ENCODE measurements at regions not wholly inside any gene's neighbourhood (a gene's known extent, or its start where the extent isn't known, plus 50 kb on each side); places are given as distances from the start of the nearest gene placed in this dataset.

DNA sequence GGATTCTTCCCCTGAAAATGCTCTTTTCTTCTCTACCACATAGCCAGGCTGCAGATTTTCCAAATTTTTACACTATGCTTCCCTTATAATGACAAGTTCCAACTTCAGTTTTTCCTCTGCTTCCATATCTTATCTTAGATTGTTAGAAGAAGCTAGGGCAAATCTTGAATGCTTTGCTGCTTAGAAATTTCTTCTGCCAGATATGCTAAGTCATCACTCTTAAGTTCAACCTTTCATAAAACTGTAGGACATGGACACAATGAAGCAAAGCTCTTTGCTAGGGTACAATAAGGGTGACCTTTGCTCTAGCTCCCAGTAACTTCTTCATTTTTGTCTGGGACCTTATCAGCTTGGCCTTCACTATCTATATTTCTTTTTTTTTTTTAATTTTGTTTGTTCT lies 88.7 kb downstream of the NXNL2 start (continued):
- TF ChIP-seq, protein P1, sequence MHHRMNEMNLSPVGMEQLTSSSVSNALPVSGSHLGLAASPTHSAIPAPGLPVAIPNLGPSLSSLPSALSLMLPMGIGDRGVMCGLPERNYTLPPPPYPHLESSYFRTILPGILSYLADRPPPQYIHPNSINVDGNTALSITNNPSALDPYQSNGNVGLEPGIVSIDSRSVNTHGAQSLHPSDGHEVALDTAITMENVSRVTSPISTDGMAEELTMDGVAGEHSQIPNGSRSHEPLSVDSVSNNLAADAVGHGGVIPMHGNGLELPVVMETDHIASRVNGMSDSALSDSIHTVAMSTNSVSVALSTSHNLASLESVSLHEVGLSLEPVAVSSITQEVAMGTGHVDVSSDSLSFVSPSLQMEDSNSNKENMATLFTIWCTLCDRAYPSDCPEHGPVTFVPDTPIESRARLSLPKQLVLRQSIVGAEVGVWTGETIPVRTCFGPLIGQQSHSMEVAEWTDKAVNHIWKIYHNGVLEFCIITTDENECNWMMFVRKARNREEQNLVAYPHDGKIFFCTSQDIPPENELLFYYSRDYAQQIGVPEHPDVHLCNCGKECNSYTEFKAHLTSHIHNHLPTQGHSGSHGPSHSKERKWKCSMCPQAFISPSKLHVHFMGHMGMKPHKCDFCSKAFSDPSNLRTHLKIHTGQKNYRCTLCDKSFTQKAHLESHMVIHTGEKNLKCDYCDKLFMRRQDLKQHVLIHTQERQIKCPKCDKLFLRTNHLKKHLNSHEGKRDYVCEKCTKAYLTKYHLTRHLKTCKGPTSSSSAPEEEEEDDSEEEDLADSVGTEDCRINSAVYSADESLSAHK (tag by site-specific recombination; IDR thresholded peaks at IDR 0.05): no peak
- TF ChIP-seq ZNF837 (tag by site-specific recombination; IDR thresholded peaks at IDR 0.05): no peak
- TF ChIP-seq SCRT1 (tag by site-specific recombination; IDR thresholded peaks at IDR 0.05; ENCODE audit: borderline replicate concordance): no peak
- TF ChIP-seq ZNF544 (tag by site-specific recombination; IDR thresholded peaks at IDR 0.05): no peak
- no peak for TF ChIP-seq ZEB2 (tag by site-specific recombination; IDR thresholded peaks at IDR 0.05)
- TF ChIP-seq ZNF626 (tag by site-specific recombination; IDR thresholded peaks at IDR 0.05): no peak
- no peak for TF ChIP-seq ZNF473 (tag by site-specific recombination; IDR thresholded peaks at IDR 0.05)
- TF ChIP-seq ZNF610 (tag by site-specific recombination; IDR thresholded peaks at IDR 0.05; ENCODE audit: borderline replicate concordance): no peak
- no peak for TF ChIP-seq EGR2 (tag by site-specific recombination; IDR thresholded peaks at IDR 0.05; ENCODE audit: low read depth)
- TF ChIP-seq, protein P2, sequence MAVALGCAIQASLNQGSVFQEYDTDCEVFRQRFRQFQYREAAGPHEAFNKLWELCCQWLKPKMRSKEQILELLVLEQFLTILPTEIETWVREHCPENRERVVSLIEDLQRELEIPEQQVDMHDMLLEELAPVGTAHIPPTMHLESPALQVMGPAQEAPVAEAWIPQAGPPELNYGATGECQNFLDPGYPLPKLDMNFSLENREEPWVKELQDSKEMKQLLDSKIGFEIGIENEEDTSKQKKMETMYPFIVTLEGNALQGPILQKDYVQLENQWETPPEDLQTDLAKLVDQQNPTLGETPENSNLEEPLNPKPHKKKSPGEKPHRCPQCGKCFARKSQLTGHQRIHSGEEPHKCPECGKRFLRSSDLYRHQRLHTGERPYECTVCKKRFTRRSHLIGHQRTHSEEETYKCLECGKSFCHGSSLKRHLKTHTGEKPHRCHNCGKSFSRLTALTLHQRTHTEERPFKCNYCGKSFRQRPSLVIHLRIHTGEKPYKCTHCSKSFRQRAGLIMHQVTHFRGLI (tag by site-specific recombination; IDR thresholded peaks at IDR 0.05): no peak
- TF ChIP-seq ZNF830 (tag by site-specific recombination; IDR thresholded peaks at IDR 0.05; ENCODE audit: low read depth): no peak
- no peak for TF ChIP-seq ZNF518A (tag by site-specific recombination; conservative IDR thresholded peaks at IDR 0.05; ENCODE audit: low read depth)

- Histone ChIP-seq H3K4me1 (ENCODE audit: control insufficient read depth, insufficient read depth, low read length) (no peaks in the 10 kb centered on the region), H3K4me3 (ENCODE audit: low read depth, low read length) (no peak overlapping the region), H3K9me3 (ENCODE audit: control insufficient read depth, insufficient read depth, low read depth, low read length) (no peaks in the 10 kb centered on the region), H3K36me3 (ENCODE audit: control insufficient read depth in 2 of 2, insufficient read depth in 1 of 2, low read length in 2 of 2) (no peaks in the 10 kb centered on the region), H3K27ac (ENCODE audit: extremely low read depth, low read depth, low read length) (no peak overlapping the region)
- POLR2A ChIA-PET: no interaction called here
- CTCF ChIA-PET: no interaction called here
- TF ChIP-seq ZNF248 (tag by site-specific recombination; IDR thresholded peaks at IDR 0.05): no peak
- no peak for TF ChIP-seq SALL2 (tag by site-specific recombination; IDR thresholded peaks at IDR 0.05; ENCODE audit: borderline replicate concordance)
- no peak for TF ChIP-seq TCF7L2 (IDR thresholded peaks at IDR 0.05; ENCODE audit: borderline replicate concordance, low read depth, low read length)
- no peak for TF ChIP-seq ZNF175 (tag by site-specific recombination; IDR thresholded peaks at IDR 0.05)
- no peak for TF ChIP-seq HOXD13 (CRISPR knock-in tag; IDR thresholded peaks at IDR 0.05; ENCODE audit: borderline replicate concordance)
- TF ChIP-seq ZNF830 (tag by site-specific recombination; IDR thresholded peaks at IDR 0.05; ENCODE audit: low read depth): no peak
- TF ChIP-seq ZNF529 (tag by site-specific recombination; IDR thresholded peaks at IDR 0.05; ENCODE audit: insufficient replicate concordance): no peak
- no peak for TF ChIP-seq ZNF404 (tag by site-specific recombination; IDR thresholded peaks at IDR 0.05)
- no peak for TF ChIP-seq ZFP3 (tag by site-specific recombination; IDR thresholded peaks at IDR 0.05; ENCODE audit: low read depth)
- TF ChIP-seq GLI4 (tag by site-specific recombination; IDR thresholded peaks at IDR 0.05): no peak
- TF ChIP-seq ZNF416 (tag by site-specific recombination; IDR thresholded peaks at IDR 0.05): no peak
- no peak for TF ChIP-seq ZIC2 (tag by site-specific recombination; IDR thresholded peaks at IDR 0.05)
- TF ChIP-seq ZSCAN4 (tag by site-specific recombination; IDR thresholded peaks at IDR 0.05): no peak
- no peak for TF ChIP-seq ZNF280C (tag by site-specific recombination; IDR thresholded peaks at IDR 0.05)
- TF ChIP-seq ZSCAN16 (tag by site-specific recombination; IDR thresholded peaks at IDR 0.05): no peak
These were observed 93.1 kb downstream of the NXNL2 start for GRCh38 chr9:88628114-88628513.
